ENCODE measurements at regions not wholly inside any gene's neighbourhood (a gene's known extent, or its start where the extent isn't known, plus 50 kb on each side); places are given as distances from the start of the nearest gene placed in this dataset.
"Not testable (repeated sequence)": the region's sequence is repeated elsewhere in the genome, so short reads cannot be mapped to it uniquely, and the experiment has no call there.

DNA sequence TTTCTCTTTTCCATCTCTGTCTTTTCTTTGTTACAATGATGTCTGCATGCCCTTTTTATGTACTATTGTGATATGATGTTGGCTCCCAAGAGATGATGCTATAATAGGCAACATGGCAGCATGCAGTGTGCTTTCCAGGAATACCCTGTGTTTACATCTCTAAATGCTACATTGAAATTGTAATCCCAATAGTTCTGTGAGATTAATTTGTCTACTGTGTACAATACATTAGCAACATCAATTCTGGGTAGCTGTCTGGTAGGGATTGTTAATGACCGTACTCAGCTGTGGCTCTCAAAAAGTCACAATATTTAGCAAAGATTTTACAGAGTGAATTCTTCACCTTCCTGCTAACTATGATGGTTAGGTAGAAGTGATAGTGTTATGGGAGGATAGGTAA is 225.6 kb upstream of the MMS22L start:
- no peak overlapping the region for H3K9ac ChIP-seq (ENCODE audit: low read length)
- no peaks in the 10 kb centered on the region for H3K9me3 ChIP-seq (replicated peaks; ENCODE audit: insufficient read depth, low read length)
- no peaks in the 10 kb centered on the region for H3K27me3 ChIP-seq (replicated peaks; ENCODE audit: insufficient read depth, low read length)
- no peaks in the 10 kb centered on the region for H3K4me1 ChIP-seq (ENCODE audit: low read length)
- H3K79me2 ChIP-seq (ENCODE audit: low read length) = no peaks in the 10 kb centered on the region
- no peak for DNase-seq
- H3K4me3 ChIP-seq (ENCODE audit: low read length) = no peak overlapping the region
- no peaks in the 10 kb centered on the region for H3K9me2 ChIP-seq (replicated peaks; ENCODE audit: insufficient read depth, low read length)
- H4K20me1 ChIP-seq (ENCODE audit: insufficient read depth, low read length) = no peaks in the 10 kb centered on the region
- no peak overlapping the region for H2AFZ ChIP-seq (ENCODE audit: low read length)
- no peak overlapping the region for H3K4me2 ChIP-seq (ENCODE audit: low read depth, low read length)
- no peak overlapping the region for H3K27ac ChIP-seq (ENCODE audit: low read length)
- H3F3A ChIP-seq (ENCODE audit: insufficient read depth, low read length) = no peaks in the 10 kb centered on the region
- TF ChIP-seq EZH2phosphoT487 (IDR thresholded peaks at IDR 0.05; ENCODE audit: low read length) (no peak), CTCF (IDR thresholded peaks at IDR 0.05; ENCODE audit: low read length) (no peak), EZH2 (optimal IDR thresholded peaks at IDR 0.05; ENCODE audit: low read depth, low read length) (no peak)
- no peaks in the 10 kb centered on the region for H3K36me3 ChIP-seq (replicated peaks; ENCODE audit: insufficient read depth, low read length)

DNA sequence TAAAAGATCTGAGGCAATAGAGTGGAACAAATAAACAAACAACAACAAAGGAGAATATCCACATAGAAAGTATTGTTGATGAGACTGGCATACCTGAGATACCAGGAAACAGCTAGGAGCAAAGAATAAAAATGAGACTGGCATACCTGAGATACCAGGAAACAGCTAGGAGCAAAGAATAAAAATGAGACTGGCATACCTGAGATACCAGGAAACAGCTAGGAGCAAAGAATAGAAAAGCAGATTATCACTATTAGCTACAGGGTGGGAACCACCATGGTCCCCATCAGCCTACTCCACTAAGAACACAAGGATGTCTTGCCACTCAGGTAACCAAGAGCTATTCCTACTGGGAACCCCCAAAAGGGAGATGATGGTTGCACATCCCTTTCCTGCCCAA is 230.2 kb upstream of the MMS22L start:
- not testable (repeated sequence) for H3K9me3 ChIP-seq (replicated peaks; ENCODE audit: insufficient read depth, low read length); H3F3A ChIP-seq (ENCODE audit: insufficient read depth, low read length); H4K20me1 ChIP-seq (ENCODE audit: insufficient read depth, low read length); H3K4me3 ChIP-seq (ENCODE audit: low read length); DNase-seq; H3K79me2 ChIP-seq (ENCODE audit: low read length); H3K27me3 ChIP-seq (replicated peaks; ENCODE audit: insufficient read depth, low read length); H3K4me1 ChIP-seq (ENCODE audit: low read length); H3K4me2 ChIP-seq (ENCODE audit: low read depth, low read length); H3K9me2 ChIP-seq (replicated peaks; ENCODE audit: insufficient read depth, low read length); H3K36me3 ChIP-seq (replicated peaks; ENCODE audit: insufficient read depth, low read length); H3K27ac ChIP-seq (ENCODE audit: low read length); H3K9ac ChIP-seq (ENCODE audit: low read length); H2AFZ ChIP-seq (ENCODE audit: low read length)

DNA sequence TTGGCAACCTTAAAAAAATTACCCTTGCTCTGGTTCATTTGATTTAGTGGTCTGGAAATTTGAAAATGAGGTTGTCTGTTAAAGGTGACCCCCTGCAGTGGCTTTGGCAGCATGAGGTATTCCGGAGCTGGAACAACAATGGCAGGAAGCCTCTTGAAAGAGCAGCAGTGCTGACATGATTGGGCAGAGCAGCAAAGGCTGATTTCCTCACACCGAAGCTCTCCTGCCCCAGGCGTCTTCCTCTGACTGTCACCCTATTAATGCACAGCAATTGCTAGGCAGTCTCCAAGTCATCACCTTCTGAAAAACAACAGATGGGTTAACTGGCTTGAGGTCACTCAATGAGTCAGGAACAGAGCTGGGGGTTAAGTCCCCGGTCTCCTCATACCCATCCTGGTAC is 241.8 kb upstream of the MMS22L start:
- Histone ChIP-seq H3F3A (ENCODE audit: insufficient read depth, low read length) (no peaks in the 10 kb centered on the region), H3K27me3 (replicated peaks; ENCODE audit: insufficient read depth, low read length) (no peaks in the 10 kb centered on the region), H3K9me3 (replicated peaks; ENCODE audit: insufficient read depth, low read length) (no peaks in the 10 kb centered on the region), H3K4me3 (ENCODE audit: low read length) (no peak overlapping the region), H2AFZ (ENCODE audit: low read length) (no peak overlapping the region), H3K79me2 (ENCODE audit: low read length) (no peaks in the 10 kb centered on the region), H3K4me1 (ENCODE audit: low read length) (no peaks in the 10 kb centered on the region), H4K20me1 (ENCODE audit: insufficient read depth, low read length) (no peaks in the 10 kb centered on the region), H3K4me2 (ENCODE audit: low read depth, low read length) (no peak overlapping the region), H3K9ac (ENCODE audit: low read length) (no peak overlapping the region), H3K27ac (ENCODE audit: low read length) (no peak overlapping the region), H3K36me3 (replicated peaks; ENCODE audit: insufficient read depth, low read length) (no peaks in the 10 kb centered on the region), H3K9me2 (replicated peaks; ENCODE audit: insufficient read depth, low read length) (no peaks in the 10 kb centered on the region)
- TF ChIP-seq CTCF (IDR thresholded peaks at IDR 0.05; ENCODE audit: low read length) (no peak), EZH2 (optimal IDR thresholded peaks at IDR 0.05; ENCODE audit: low read depth, low read length) (no peak)
- DNase-seq = no peak

GRCh38 chr6:97535800-97536199 is 252.8 kb upstream of the MMS22L start:
- Histone ChIP-seq H2AFZ (ENCODE audit: low read length) (no peak overlapping the region), H3K27me3 (replicated peaks; ENCODE audit: insufficient read depth, low read length) (no peaks in the 10 kb centered on the region), H3K9me3 (replicated peaks; ENCODE audit: insufficient read depth, low read length) (no peaks in the 10 kb centered on the region), H3K9ac (ENCODE audit: low read length) (no peak overlapping the region), H3K4me2 (ENCODE audit: low read depth, low read length) (no peak overlapping the region), H3K9me2 (replicated peaks; ENCODE audit: insufficient read depth, low read length) (no peaks in the 10 kb centered on the region), H3K27ac (ENCODE audit: low read length) (no peak overlapping the region), H4K20me1 (ENCODE audit: insufficient read depth, low read length) (no peaks in the 10 kb centered on the region), H3K79me2 (ENCODE audit: low read length) (no peaks in the 10 kb centered on the region), H3K4me3 (ENCODE audit: low read length) (no peak overlapping the region), H3K4me1 (ENCODE audit: low read length) (no peaks in the 10 kb centered on the region), H3F3A (ENCODE audit: insufficient read depth, low read length) (no peaks in the 10 kb centered on the region), H3K36me3 (replicated peaks; ENCODE audit: insufficient read depth, low read length) (no peaks in the 10 kb centered on the region)
- DNase-seq = no peak
- TF ChIP-seq EZH2 (optimal IDR thresholded peaks at IDR 0.05; ENCODE audit: low read depth, low read length) = no peak
- no peak for TF ChIP-seq CTCF (IDR thresholded peaks at IDR 0.05; ENCODE audit: low read length)
- no peak for TF ChIP-seq EZH2phosphoT487 (IDR thresholded peaks at IDR 0.05; ENCODE audit: low read length)

Measured in MM.1S (cell line).